HFFc6 (cell line): ENCODE measurements at regions not wholly inside any gene's neighbourhood (a gene's known extent, or its start where the extent isn't known, plus 50 kb on each side); places are given as distances from the start of the nearest gene placed in this dataset.

Source experiments
- DNase-seq: peaks from one replicate; pipeline ENCODE4 v3.0.0-alpha.2; 2018
- H3K27ac Mint-ChIP-seq: 2 replicates; pipeline ENCODE4 v1.8.0; 2020; ENCODE audit warnings: mild to moderate bottlenecking, mixed read lengths
- H3K27me3 Mint-ChIP-seq: 2 replicates; pipeline ENCODE4 v1.8.0; 2021; ENCODE audit warnings: mild to moderate bottlenecking, moderate library complexity, mixed read lengths; ENCODE audit not compliant: insufficient read depth
- H3K36me3 Mint-ChIP-seq: 2 replicates; pipeline ENCODE4 v1.8.0; 2021; ENCODE audit warnings: low read depth, mixed read lengths
- H3K4me1 Mint-ChIP-seq: 2 replicates; pipeline ENCODE4 v1.8.0; 2020; ENCODE audit warnings: low read depth, mixed read lengths
- H3K4me3 Mint-ChIP-seq: 2 replicates; pipeline ENCODE4 v1.8.0; 2020; ENCODE audit warnings: mild to moderate bottlenecking, moderate library complexity, mixed read lengths
- H3K9me3 Mint-ChIP-seq: 2 replicates; pipeline ENCODE4 v1.8.0; 2020; ENCODE audit warnings: mild to moderate bottlenecking, mixed read lengths
- CTCF ChIP-seq: fragments of 200-600 bp; sonication (generic); IDR thresholded peaks from 2 replicates; pipeline ENCODE4 v1.5.0; 2021; ENCODE audit warnings: antibody characterized with exemption, mild to moderate bottlenecking

DNA sequence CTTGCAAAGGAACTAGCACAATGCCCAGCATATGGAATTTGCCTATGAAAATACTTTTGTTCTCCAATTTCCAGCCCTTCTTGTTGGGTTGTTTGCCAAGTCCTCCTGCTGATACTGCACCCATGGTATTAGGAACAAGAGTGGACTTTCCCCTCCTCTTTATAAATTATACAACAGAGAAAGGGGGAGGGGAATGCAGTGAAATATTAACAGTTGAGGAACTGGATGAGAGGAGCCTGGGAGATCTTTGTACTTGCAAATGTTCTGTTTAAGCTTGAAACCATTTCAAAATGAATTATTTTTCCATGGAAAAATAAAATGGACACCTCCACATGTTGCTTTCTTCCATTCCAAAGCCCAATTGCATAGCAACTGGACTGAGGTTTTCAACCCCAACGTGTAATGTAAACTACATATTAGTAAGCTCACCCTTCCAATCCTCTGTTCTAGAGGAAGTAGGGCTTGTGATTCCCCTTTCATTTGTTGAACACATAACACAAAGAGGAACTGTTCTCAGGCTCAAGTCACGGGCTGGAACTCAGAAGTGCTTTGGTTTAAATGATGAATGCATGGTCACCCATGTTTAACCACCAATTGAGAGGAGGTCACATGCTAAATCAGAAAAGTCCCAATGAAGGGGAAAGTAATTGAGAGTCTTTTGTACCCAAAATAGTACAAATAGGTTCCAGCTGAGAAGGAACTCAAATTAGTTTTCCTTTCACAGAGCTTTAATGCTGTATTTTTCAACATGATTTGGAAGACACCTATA lies 66.2 kb upstream of the ZC3H12C start:
- Mint-ChIP-seq H3K36me3 (no peaks in the 10 kb centered on the region; the same call in 1 of the 2 replicates), H3K27ac (no peak overlapping the region), H3K4me1 (peaks cover 10% of the 10 kb centered on the region), H3K27me3 (peaks cover 2% of the 10 kb centered on the region; the same call in 1 of the 2 replicates), H3K4me3 (no peak overlapping the region), H3K9me3 (no peaks in the 10 kb centered on the region)
- DNase-seq, result no peak
- TF ChIP-seq CTCF, result no peak

DNA sequence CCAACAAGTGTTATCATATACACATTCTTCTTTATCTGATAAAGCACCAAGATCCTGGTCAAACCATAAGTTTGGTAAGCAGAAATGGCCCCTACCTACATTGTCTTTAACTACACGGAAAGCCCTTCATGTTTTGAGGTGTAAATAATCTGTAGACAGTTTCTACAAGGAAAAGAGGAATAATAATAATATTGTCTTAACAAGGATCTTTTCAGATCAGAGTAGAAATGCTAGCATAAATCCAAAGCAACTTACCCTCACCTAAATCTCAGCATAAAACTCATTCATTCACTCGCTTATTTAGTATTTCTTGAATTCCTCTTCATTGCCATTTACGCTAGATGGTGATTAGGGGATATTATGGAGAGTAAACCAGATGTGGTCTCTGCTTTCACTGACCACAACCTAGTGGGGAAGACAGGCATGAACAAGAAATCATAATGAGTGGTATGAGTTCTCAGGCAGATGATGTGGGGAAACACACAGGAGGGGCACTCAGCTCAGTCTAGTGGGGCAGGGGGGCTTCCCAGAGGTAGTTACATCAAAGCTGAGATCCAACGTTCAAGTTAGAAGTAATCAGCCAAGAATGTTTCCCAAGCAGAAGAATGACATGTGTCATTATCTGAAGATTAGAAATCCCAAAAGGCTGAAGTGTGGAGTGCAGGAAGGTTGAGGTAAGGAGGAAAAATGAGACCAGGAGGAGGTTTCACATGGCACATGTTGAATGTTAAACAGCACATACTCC lies 65.4 kb upstream of the ZC3H12C start:
- no peaks in the 10 kb centered on the region; the same call in 1 of the 2 replicates for H3K36me3 Mint-ChIP-seq
- H3K4me1 Mint-ChIP-seq, result peaks cover 6% of the 10 kb centered on the region; the same call in 1 of the 2 replicates
- H3K27me3 Mint-ChIP-seq, result peaks cover 2% of the 10 kb centered on the region; the same call in 1 of the 2 replicates
- H3K4me3 Mint-ChIP-seq, result no peak overlapping the region
- no peak for DNase-seq
- TF ChIP-seq CTCF, result no peak
- no peaks in the 10 kb centered on the region for H3K9me3 Mint-ChIP-seq
- H3K27ac Mint-ChIP-seq, result no peak overlapping the region

GRCh38 chr11:110028921-110029320 lies 64.3 kb upstream of the ZC3H12C start:
- H3K27ac Mint-ChIP-seq, result no peak overlapping the region

GRCh38 chr11:110029714-110030113 lies 63.5 kb upstream of the ZC3H12C start:
- H3K27ac Mint-ChIP-seq, result no peak overlapping the region
- H3K4me3 Mint-ChIP-seq, result no peak overlapping the region
- H3K36me3 Mint-ChIP-seq, result no peaks in the 10 kb centered on the region; the same call in 1 of the 2 replicates
- DNase-seq, result no peak
- H3K9me3 Mint-ChIP-seq, result no peaks in the 10 kb centered on the region
- TF ChIP-seq CTCF, result no peak
- H3K4me1 Mint-ChIP-seq, result peaks cover 6% of the 10 kb centered on the region; the same call in 1 of the 2 replicates
- peaks cover 2% of the 10 kb centered on the region; the same call in 1 of the 2 replicates for H3K27me3 Mint-ChIP-seq

More at GRCh38 chr11:110028921-110029320, 64.3 kb upstream of the ZC3H12C start:
- no peak overlapping the region for H3K4me3 Mint-ChIP-seq
- no peaks in the 10 kb centered on the region; the same call in 1 of the 2 replicates for H3K36me3 Mint-ChIP-seq
- H3K9me3 Mint-ChIP-seq, result no peaks in the 10 kb centered on the region
- peaks cover 6% of the 10 kb centered on the region; the same call in 1 of the 2 replicates for H3K4me1 Mint-ChIP-seq
- peaks cover 2% of the 10 kb centered on the region; the same call in 1 of the 2 replicates for H3K27me3 Mint-ChIP-seq
- TF ChIP-seq CTCF, result no peak
- DNase-seq, result no peak

GRCh38 chr11:110031171-110031570 lies 62.0 kb upstream of the ZC3H12C start:
- Mint-ChIP-seq H3K4me3 (no peak overlapping the region), H3K27me3 (peaks cover 2% of the 10 kb centered on the region; the same call in 1 of the 2 replicates), H3K36me3 (no peaks in the 10 kb centered on the region; the same call in 1 of the 2 replicates), H3K4me1 (peaks cover 6% of the 10 kb centered on the region; the same call in 1 of the 2 replicates), H3K9me3 (no peaks in the 10 kb centered on the region), H3K27ac (no peak overlapping the region)
- DNase-seq, result no peak
- TF ChIP-seq CTCF, result no peak
